ENCODE measurements at regions not wholly inside any gene's neighbourhood (a gene's known extent, or its start where the extent isn't known, plus 50 kb on each side); places are given as distances from the start of the nearest gene placed in this dataset.

- no peaks in the 10 kb centered on the region for H3K36me3 ChIP-seq (ENCODE audit: low read depth, low read length)
- no peak overlapping the region for H3K4me2 ChIP-seq (ENCODE audit: low read length)
- H2AFZ ChIP-seq (ENCODE audit: low read length): no peak overlapping the region
- no peaks in the 10 kb centered on the region for H3K4me1 ChIP-seq (ENCODE audit: insufficient read depth, low read length)
- TF ChIP-seq EZH2 (IDR thresholded peaks at IDR 0.05; ENCODE audit: low read length, unreplicated experiment) (no peak), EZH2phosphoT487 (IDR thresholded peaks at IDR 0.05; ENCODE audit: borderline replicate concordance, low read length) (no peak), CTCF (conservative IDR thresholded peaks at IDR 0.05; ENCODE audit: low read depth, low read length) (no peak)
- ChIA-PET POLR2A (ENCODE audit: unreplicated experiment) (no interaction called here), CTCF (no interaction called here)
- no peaks in the 10 kb centered on the region for H3F3A ChIP-seq (ENCODE audit: low read length, unreplicated experiment)
- no peaks in the 10 kb centered on the region for H3K79me2 ChIP-seq (ENCODE audit: low read length)
- ATAC-seq (no peak), DNase-seq (no peak)
- no peaks in the 10 kb centered on the region for H4K20me1 ChIP-seq (ENCODE audit: low read length)
- H3K9me2 ChIP-seq (replicated peaks; ENCODE audit: low read length): no peaks in the 10 kb centered on the region
- intact Hi-C loops (cut with micrococcal nuclease): no loop called here
- no peak overlapping the region for H3K9ac ChIP-seq (ENCODE audit: low read length)
- no peaks in the 10 kb centered on the region for H3K27me3 ChIP-seq (ENCODE audit: low read length)
- no peak overlapping the region for H3K4me3 ChIP-seq (ENCODE audit: low read length)
- no peak overlapping the region for H3K27ac ChIP-seq (ENCODE audit: low read length)
- no TSS peak for BruUV-seq (replicated peaks)
- no peaks in the 10 kb centered on the region for H3K9me3 ChIP-seq (ENCODE audit: low read length)
Observed at GRCh38 chr13:104034891-104035290, 968.7 kb upstream of the SLC10A2 start.

- Histone ChIP-seq H3F3A (ENCODE audit: low read length, unreplicated experiment) (no peaks in the 10 kb centered on the region), H3K4me1 (ENCODE audit: insufficient read depth, low read length) (peaks cover 6% of the 10 kb centered on the region; the same call in 1 of the 2 replicates), H3K27me3 (ENCODE audit: low read length) (no peaks in the 10 kb centered on the region), H2AFZ (ENCODE audit: low read length) (no peak overlapping the region), H3K36me3 (ENCODE audit: low read depth, low read length) (no peaks in the 10 kb centered on the region), H3K9me2 (replicated peaks; ENCODE audit: low read length) (no peaks in the 10 kb centered on the region), H3K4me3 (ENCODE audit: low read length) (no peak overlapping the region), H4K20me1 (ENCODE audit: low read length) (no peaks in the 10 kb centered on the region), H3K9me3 (ENCODE audit: low read length) (no peaks in the 10 kb centered on the region), H3K4me2 (ENCODE audit: low read length) (no peak overlapping the region), H3K9ac (ENCODE audit: low read length) (no peak overlapping the region), H3K79me2 (ENCODE audit: low read length) (no peaks in the 10 kb centered on the region), H3K27ac (ENCODE audit: low read length) (no peak overlapping the region)
- ATAC-seq: no peak
- ChIA-PET POLR2A (ENCODE audit: unreplicated experiment) (no interaction called here), CTCF (no interaction called here)
- TF ChIP-seq CTCF (conservative IDR thresholded peaks at IDR 0.05; ENCODE audit: low read depth, low read length) (no peak), EZH2phosphoT487 (IDR thresholded peaks at IDR 0.05; ENCODE audit: borderline replicate concordance, low read length) (no peak), EZH2 (IDR thresholded peaks at IDR 0.05; ENCODE audit: low read length, unreplicated experiment) (no peak)
- no TSS peak for BruUV-seq (replicated peaks)
- no peak for DNase-seq
- intact Hi-C loops (cut with micrococcal nuclease): no loop called here
Observed at GRCh38 chr13:104025303-104025702, 959.1 kb upstream of the SLC10A2 start.

GRCh38 chr13:104024416-104025170 is 958.4 kb upstream of the SLC10A2 start:
- no peaks in the 10 kb centered on the region for H3K27me3 ChIP-seq (ENCODE audit: low read length)
- H3K27ac ChIP-seq (ENCODE audit: low read length): no peak overlapping the region
- H2AFZ ChIP-seq (ENCODE audit: low read length): no peak overlapping the region
- H3K79me2 ChIP-seq (ENCODE audit: low read length): no peaks in the 10 kb centered on the region
- peaks cover 6% of the 10 kb centered on the region; the same call in 1 of the 2 replicates for H3K4me1 ChIP-seq (ENCODE audit: insufficient read depth, low read length)
- CTCF ChIA-PET: no interaction called here
- TF ChIP-seq CTCF (conservative IDR thresholded peaks at IDR 0.05; ENCODE audit: low read depth, low read length): no peak
- TF ChIP-seq EZH2 (IDR thresholded peaks at IDR 0.05; ENCODE audit: low read length, unreplicated experiment): no peak
- no peak for TF ChIP-seq EZH2phosphoT487 (IDR thresholded peaks at IDR 0.05; ENCODE audit: borderline replicate concordance, low read length)
- intact Hi-C loops (cut with micrococcal nuclease): no loop called here
- H3K4me3 ChIP-seq (ENCODE audit: low read length): no peak overlapping the region
- H3F3A ChIP-seq (ENCODE audit: low read length, unreplicated experiment): no peaks in the 10 kb centered on the region
- BruUV-seq (replicated peaks): no TSS peak
- POLR2A ChIA-PET (ENCODE audit: unreplicated experiment): no interaction called here
- H3K9me2 ChIP-seq (replicated peaks; ENCODE audit: low read length): no peaks in the 10 kb centered on the region
- DNase-seq (no peak), ATAC-seq (peak; percentile 29)
- H3K9ac ChIP-seq (ENCODE audit: low read length): no peak overlapping the region
- H3K36me3 ChIP-seq (ENCODE audit: low read depth, low read length): no peaks in the 10 kb centered on the region
- H3K4me2 ChIP-seq (ENCODE audit: low read length): no peak overlapping the region
- H4K20me1 ChIP-seq (ENCODE audit: low read length): no peaks in the 10 kb centered on the region
- H3K9me3 ChIP-seq (ENCODE audit: low read length): no peaks in the 10 kb centered on the region
